ENCODE measurements at regions not wholly inside any gene's neighbourhood (a gene's known extent, or its start where the extent isn't known, plus 50 kb on each side); places are given as distances from the start of the nearest gene placed in this dataset.

GRCh38 chr10:37623506-37623905 is 233.9 kb downstream of the ZNF248 start (continued):
- TF ChIP-seq ZBTB37 (CRISPR knock-in tag; IDR thresholded peaks at IDR 0.05) (no peak), EEA1 (CRISPR knock-in tag; IDR thresholded peaks at IDR 0.05; ENCODE audit: borderline replicate concordance) (no peak), ZNF280B (CRISPR knock-in tag; IDR thresholded peaks at IDR 0.05; ENCODE audit: borderline replicate concordance) (no peak), ETV5 (CRISPR knock-in tag; IDR thresholded peaks at IDR 0.05; ENCODE audit: borderline replicate concordance) (no peak), ZBTB34 (CRISPR knock-in tag; IDR thresholded peaks at IDR 0.05) (no peak), MXI1 (IDR thresholded peaks at IDR 0.05; ENCODE audit: borderline replicate concordance, low read depth, low read length) (no peak), HNF4G (IDR thresholded peaks at IDR 0.05; ENCODE audit: borderline replicate concordance, low read depth, low read length) (peak; percentile 74), HNF4G (CRISPR knock-in tag; IDR thresholded peaks at IDR 0.05; ENCODE audit: borderline replicate concordance, low read depth) (0 out of 2 replicates have a peak, but pooled peaks have one; percentile 28), ZNF451 (CRISPR knock-in tag; IDR thresholded peaks at IDR 0.05) (no peak), ZBTB8A (CRISPR knock-in tag; IDR thresholded peaks at IDR 0.05; ENCODE audit: borderline replicate concordance, low read depth) (no peak), TOPORS (CRISPR knock-in tag; IDR thresholded peaks at IDR 0.05) (no peak), HNF4A (CRISPR knock-in tag; IDR thresholded peaks at IDR 0.05) (peak; percentile 92), POGZ (CRISPR knock-in tag; IDR thresholded peaks at IDR 0.05) (peak; percentile 64; the same call in 1 of the 2 replicates), KAT7 (CRISPR knock-in tag; IDR thresholded peaks at IDR 0.05; ENCODE audit: borderline replicate concordance) (no peak), FOXP1 (IDR thresholded peaks at IDR 0.05) (no peak), FOXP1 (CRISPR knock-in tag; IDR thresholded peaks at IDR 0.05) (peak; percentile 30; the same call in 1 of the 2 replicates), MAFK (conservative IDR thresholded peaks at IDR 0.05 in 1 of 2, IDR thresholded peaks at IDR 0.05 in 1 of 2; ENCODE audit: low read length in 2 of 2) (no peak), ZNF484 (CRISPR knock-in tag; IDR thresholded peaks at IDR 0.05; ENCODE audit: borderline replicate concordance, low read depth) (no peak), ZNF264 (CRISPR knock-in tag; IDR thresholded peaks at IDR 0.05) (no peak), HOMEZ (CRISPR knock-in tag; IDR thresholded peaks at IDR 0.05; ENCODE audit: low read depth) (peak; percentile 19; the same call in 1 of the 2 replicates)
- TF ChIP-seq, protein P1, sequence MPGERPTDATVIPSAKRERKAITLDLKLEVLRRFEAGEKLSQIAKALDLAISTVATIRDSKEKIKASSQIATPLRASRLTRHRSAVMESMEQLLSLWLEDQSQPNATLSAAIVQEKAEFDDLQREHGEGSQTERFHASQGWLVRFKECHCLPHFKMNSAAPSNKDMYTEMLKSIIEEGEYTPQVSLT (CRISPR knock-in tag; IDR thresholded peaks at IDR 0.05; ENCODE audit: borderline replicate concordance, low read depth), result no peak
- TF ChIP-seq, protein P2, sequence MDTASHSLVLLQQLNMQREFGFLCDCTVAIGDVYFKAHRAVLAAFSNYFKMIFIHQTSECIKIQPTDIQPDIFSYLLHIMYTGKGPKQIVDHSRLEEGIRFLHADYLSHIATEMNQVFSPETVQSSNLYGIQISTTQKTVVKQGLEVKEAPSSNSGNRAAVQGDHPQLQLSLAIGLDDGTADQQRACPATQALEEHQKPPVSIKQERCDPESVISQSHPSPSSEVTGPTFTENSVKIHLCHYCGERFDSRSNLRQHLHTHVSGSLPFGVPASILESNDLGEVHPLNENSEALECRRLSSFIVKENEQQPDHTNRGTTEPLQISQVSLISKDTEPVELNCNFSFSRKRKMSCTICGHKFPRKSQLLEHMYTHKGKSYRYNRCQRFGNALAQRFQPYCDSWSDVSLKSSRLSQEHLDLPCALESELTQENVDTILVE (CRISPR knock-in tag; IDR thresholded peaks at IDR 0.05), result no peak

Data from HepG2 (cell line).